ENCODE measurements at regions not wholly inside any gene's neighbourhood (a gene's known extent, or its start where the extent isn't known, plus 50 kb on each side); places are given as distances from the start of the nearest gene placed in this dataset.

- TF ChIP-seq, protein P1, sequence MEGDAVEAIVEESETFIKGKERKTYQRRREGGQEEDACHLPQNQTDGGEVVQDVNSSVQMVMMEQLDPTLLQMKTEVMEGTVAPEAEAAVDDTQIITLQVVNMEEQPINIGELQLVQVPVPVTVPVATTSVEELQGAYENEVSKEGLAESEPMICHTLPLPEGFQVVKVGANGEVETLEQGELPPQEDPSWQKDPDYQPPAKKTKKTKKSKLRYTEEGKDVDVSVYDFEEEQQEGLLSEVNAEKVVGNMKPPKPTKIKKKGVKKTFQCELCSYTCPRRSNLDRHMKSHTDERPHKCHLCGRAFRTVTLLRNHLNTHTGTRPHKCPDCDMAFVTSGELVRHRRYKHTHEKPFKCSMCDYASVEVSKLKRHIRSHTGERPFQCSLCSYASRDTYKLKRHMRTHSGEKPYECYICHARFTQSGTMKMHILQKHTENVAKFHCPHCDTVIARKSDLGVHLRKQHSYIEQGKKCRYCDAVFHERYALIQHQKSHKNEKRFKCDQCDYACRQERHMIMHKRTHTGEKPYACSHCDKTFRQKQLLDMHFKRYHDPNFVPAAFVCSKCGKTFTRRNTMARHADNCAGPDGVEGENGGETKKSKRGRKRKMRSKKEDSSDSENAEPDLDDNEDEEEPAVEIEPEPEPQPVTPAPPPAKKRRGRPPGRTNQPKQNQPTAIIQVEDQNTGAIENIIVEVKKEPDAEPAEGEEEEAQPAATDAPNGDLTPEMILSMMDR (IDR thresholded peaks at IDR 0.05): no peak
- TF ChIP-seq POLR2A (IDR thresholded peaks at IDR 0.05) (no peak), EP300 (IDR thresholded peaks at IDR 0.05) (no peak)
Observed at GRCh38 chr3:144052275-144052674, 80.7 kb downstream of the DIPK2A start.

Measured in tibial nerve (tissue), 4 donors.